ENCODE measurements at regions not wholly inside any gene's neighbourhood (a gene's known extent, or its start where the extent isn't known, plus 50 kb on each side); places are given as distances from the start of the nearest gene placed in this dataset.

GRCh38 chrX:14290335-14290734, 239.0 kb upstream of the GLRA2 start:
- DNase-seq, result no peak
- Histone ChIP-seq H4K20me1 (ENCODE audit: insufficient read depth) (no peaks in the 10 kb centered on the region), H3K36me3 (replicated peaks in 1 of 2; ENCODE audit: control insufficient read depth in 1 of 2, insufficient read depth in 2 of 2, low read length in 1 of 2) (no peaks in the 10 kb centered on the region), H3K4me3 (ENCODE audit: low read depth in 2 of 2, low read length in 1 of 2) (no peak overlapping the region), H3K9me3 (no peaks in the 10 kb centered on the region), H3K79me2 (ENCODE audit: insufficient read depth) (no peaks in the 10 kb centered on the region), H3K9me2 (no peaks in the 10 kb centered on the region), H3K27me3 (ENCODE audit: insufficient read depth) (no peaks in the 10 kb centered on the region), H3K27ac (ENCODE audit: low read depth in 2 of 2, low read length in 1 of 2) (no peak overlapping the region), H3K4me1 (ENCODE audit: control insufficient read depth in 1 of 2, insufficient read depth in 2 of 2, low read depth in 1 of 2, low read length in 1 of 2) (no peaks in the 10 kb centered on the region), H3K9ac (no peak overlapping the region), H3F3A (replicated peaks; ENCODE audit: insufficient read depth) (no peaks in the 10 kb centered on the region), H2AFZ (ENCODE audit: low read depth) (no peak overlapping the region), H3K4me2 (no peak overlapping the region)
- CTCF ChIA-PET, result no interaction called here
- POLR2A ChIA-PET, result no interaction called here
- TF ChIP-seq, protein P1, sequence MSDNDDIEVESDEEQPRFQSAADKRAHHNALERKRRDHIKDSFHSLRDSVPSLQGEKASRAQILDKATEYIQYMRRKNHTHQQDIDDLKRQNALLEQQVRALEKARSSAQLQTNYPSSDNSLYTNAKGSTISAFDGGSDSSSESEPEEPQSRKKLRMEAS (IDR thresholded peaks at IDR 0.05; ENCODE audit: low read depth), result no peak
- TF ChIP-seq JUND (IDR thresholded peaks at IDR 0.05), result no peak
- no peak for TF ChIP-seq TEAD4 (IDR thresholded peaks at IDR 0.05; ENCODE audit: borderline replicate concordance, insufficient read depth)
- no peak for TF ChIP-seq FOSL2 (IDR thresholded peaks at IDR 0.05; ENCODE audit: borderline replicate concordance, low read depth)
- TF ChIP-seq FOXM1 (IDR thresholded peaks at IDR 0.05; ENCODE audit: low read depth), result no peak
- no peak for TF ChIP-seq RFX5 (IDR thresholded peaks at IDR 0.05; ENCODE audit: low read length)
- no peak for TF ChIP-seq REST (IDR thresholded peaks at IDR 0.05; ENCODE audit: low read depth, low read length)
- TF ChIP-seq YY1 (IDR thresholded peaks at IDR 0.05; ENCODE audit: low read depth), result no peak
- TF ChIP-seq, protein P2, sequence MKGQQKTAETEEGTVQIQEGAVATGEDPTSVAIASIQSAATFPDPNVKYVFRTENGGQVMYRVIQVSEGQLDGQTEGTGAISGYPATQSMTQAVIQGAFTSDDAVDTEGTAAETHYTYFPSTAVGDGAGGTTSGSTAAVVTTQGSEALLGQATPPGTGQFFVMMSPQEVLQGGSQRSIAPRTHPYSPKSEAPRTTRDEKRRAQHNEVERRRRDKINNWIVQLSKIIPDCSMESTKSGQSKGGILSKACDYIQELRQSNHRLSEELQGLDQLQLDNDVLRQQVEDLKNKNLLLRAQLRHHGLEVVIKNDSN (IDR thresholded peaks at IDR 0.05; ENCODE audit: borderline replicate concordance, low read depth), result no peak
- TF ChIP-seq FOXJ3 (CRISPR knock-in tag; IDR thresholded peaks at IDR 0.05), result no peak
- TF ChIP-seq EP300 (IDR thresholded peaks at IDR 0.05; ENCODE audit: borderline replicate concordance in 1 of 2, low read depth in 1 of 2, low read length in 1 of 2), result no peak
- no peak for TF ChIP-seq MXI1 (IDR thresholded peaks at IDR 0.05; ENCODE audit: low read depth, low read length)
- no peak for TF ChIP-seq MEF2A (IDR thresholded peaks at IDR 0.05; ENCODE audit: borderline replicate concordance, low read depth)
- no peak for TF ChIP-seq SMC3 (IDR thresholded peaks at IDR 0.05; ENCODE audit: low read depth, low read length)
- no peak for TF ChIP-seq NFIC (IDR thresholded peaks at IDR 0.05; ENCODE audit: borderline replicate concordance)
- no peak for TF ChIP-seq EZH2phosphoT487 (IDR thresholded peaks at IDR 0.05; ENCODE audit: borderline replicate concordance, low read depth)
- TF ChIP-seq USF2 (IDR thresholded peaks at IDR 0.05; ENCODE audit: borderline replicate concordance, low read depth, low read length), result no peak
- WGBS (ENCODE audit: low lambda C conversion rate), result 20% methylated on average over 2 of the region's 2 CpGs

Measured in SK-N-SH (cell line).